ENCODE measurements at regions not wholly inside any gene's neighbourhood (a gene's known extent, or its start where the extent isn't known, plus 50 kb on each side); places are given as distances from the start of the nearest gene placed in this dataset.

DNA sequence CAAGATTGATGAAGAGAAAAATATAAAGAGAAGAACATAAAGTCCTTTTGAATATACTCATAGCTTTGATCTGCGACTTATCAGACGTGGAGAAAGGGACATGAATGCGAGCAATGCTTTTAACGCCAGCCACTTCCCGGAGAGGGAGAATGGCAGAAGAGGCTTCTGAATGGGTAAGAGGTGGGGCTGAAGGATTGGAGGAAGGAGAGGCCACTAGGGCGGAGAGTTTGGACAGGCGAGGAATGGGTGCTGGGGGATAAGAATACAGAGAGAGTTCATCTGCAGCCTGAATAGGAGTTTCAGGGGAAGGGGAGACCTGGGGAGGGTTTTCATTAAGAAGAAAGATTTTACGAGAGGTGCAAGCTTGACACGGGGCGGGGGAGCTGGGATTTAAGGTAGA, 2534.9 kb downstream of the PCDH7 start:
- Histone ChIP-seq H3K27ac (ENCODE audit: low read depth, low read length) (no peak overlapping the region), H3K4me1 (ENCODE audit: insufficient read depth, low read length) (no peaks in the 10 kb centered on the region), H3K9ac (ENCODE audit: low read length) (no peak overlapping the region), H3K4me3 (ENCODE audit: low read depth in 1 of 2, low read length in 2 of 2) (no peak overlapping the region), H3K36me3 (ENCODE audit: insufficient read depth, low read length) (no peaks in the 10 kb centered on the region), H3K9me3 (ENCODE audit: low read length) (no peaks in the 10 kb centered on the region), H3K27me3 (ENCODE audit: control insufficient read depth in 1 of 2, insufficient read depth in 2 of 2, low read length in 2 of 2) (no peaks in the 10 kb centered on the region)

GRCh38 chr4:33255507-33255906, 2535.3 kb downstream of the PCDH7 start:
- no peaks in the 10 kb centered on the region for H3K4me1 ChIP-seq (ENCODE audit: insufficient read depth, low read length)
- no peaks in the 10 kb centered on the region for H3K27me3 ChIP-seq (ENCODE audit: control insufficient read depth in 1 of 2, insufficient read depth in 2 of 2, low read length in 2 of 2)
- H3K36me3 ChIP-seq (ENCODE audit: insufficient read depth, low read length): no peaks in the 10 kb centered on the region
- no peaks in the 10 kb centered on the region for H3K9me3 ChIP-seq (ENCODE audit: low read length)
- no peak overlapping the region for H3K27ac ChIP-seq (ENCODE audit: low read depth, low read length)
- no peak overlapping the region for H3K9ac ChIP-seq (ENCODE audit: low read length)
- H3K4me3 ChIP-seq (ENCODE audit: low read depth in 1 of 2, low read length in 2 of 2): no peak overlapping the region

DNA sequence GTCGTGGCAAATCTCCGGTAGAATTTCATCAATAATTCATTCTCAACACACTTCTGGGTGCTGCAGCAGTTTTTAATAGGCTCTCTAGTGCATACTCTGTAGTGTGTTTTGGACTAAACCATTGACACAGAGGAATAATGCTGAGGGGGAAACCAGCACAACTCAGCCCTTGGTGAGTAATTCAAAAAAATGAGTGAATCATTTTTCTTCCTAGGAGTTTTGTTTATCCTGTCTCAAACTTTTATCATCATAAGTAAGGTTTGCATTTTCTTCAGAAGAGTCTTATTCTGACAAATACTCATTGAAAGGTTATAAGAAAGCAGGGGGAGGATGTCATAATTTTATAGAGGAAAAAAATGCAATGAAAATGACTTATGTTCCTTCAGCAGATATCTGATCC, 2542.7 kb downstream of the PCDH7 start:
- Histone ChIP-seq H3K4me1 (ENCODE audit: insufficient read depth, low read length) (no peaks in the 10 kb centered on the region), H3K9ac (ENCODE audit: low read length) (no peak overlapping the region), H3K4me3 (ENCODE audit: low read depth in 1 of 2, low read length in 2 of 2) (no peak overlapping the region), H3K27me3 (ENCODE audit: control insufficient read depth in 1 of 2, insufficient read depth in 2 of 2, low read length in 2 of 2) (no peaks in the 10 kb centered on the region), H3K9me3 (ENCODE audit: low read length) (no peaks in the 10 kb centered on the region), H3K27ac (ENCODE audit: low read depth, low read length) (no peak overlapping the region), H3K36me3 (ENCODE audit: insufficient read depth, low read length) (no peaks in the 10 kb centered on the region)

- H3K4me3 ChIP-seq (ENCODE audit: low read depth in 1 of 2, low read length in 2 of 2): no peak overlapping the region
- H3K27ac ChIP-seq (ENCODE audit: low read depth, low read length): no peak overlapping the region
- H3K9me3 ChIP-seq (ENCODE audit: low read length): no peaks in the 10 kb centered on the region
- no peaks in the 10 kb centered on the region for H3K4me1 ChIP-seq (ENCODE audit: insufficient read depth, low read length)
- no peak overlapping the region for H3K9ac ChIP-seq (ENCODE audit: low read length)
- no peaks in the 10 kb centered on the region for H3K36me3 ChIP-seq (ENCODE audit: insufficient read depth, low read length)
- no peaks in the 10 kb centered on the region for H3K27me3 ChIP-seq (ENCODE audit: control insufficient read depth in 1 of 2, insufficient read depth in 2 of 2, low read length in 2 of 2)
These were observed 2548.6 kb downstream of the PCDH7 start for GRCh38 chr4:33268776-33269175.

DNA sequence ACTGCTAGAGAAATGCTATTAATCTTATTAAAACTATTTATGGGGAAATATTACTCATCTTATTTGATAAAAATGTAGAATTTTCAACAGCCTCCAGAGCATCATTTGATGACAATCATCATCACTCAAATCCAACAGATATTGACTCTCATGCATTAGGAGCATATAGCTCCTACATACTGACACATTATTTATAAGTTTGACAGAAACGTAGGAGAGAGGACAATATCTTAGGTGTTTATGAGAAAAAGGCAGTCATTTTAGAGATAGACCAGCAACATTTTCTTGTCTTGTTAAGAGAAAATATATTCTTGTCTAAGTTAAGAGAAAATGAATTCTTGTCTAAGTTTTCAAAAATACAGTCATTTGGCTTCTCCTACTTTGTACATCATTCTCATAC, 2550.2 kb downstream of the PCDH7 start:
- no peaks in the 10 kb centered on the region for H3K36me3 ChIP-seq (ENCODE audit: insufficient read depth, low read length)
- no peaks in the 10 kb centered on the region for H3K4me1 ChIP-seq (ENCODE audit: insufficient read depth, low read length)
- H3K4me3 ChIP-seq (ENCODE audit: low read depth in 1 of 2, low read length in 2 of 2): no peak overlapping the region
- H3K27ac ChIP-seq (ENCODE audit: low read depth, low read length): no peak overlapping the region
- H3K27me3 ChIP-seq (ENCODE audit: control insufficient read depth in 1 of 2, insufficient read depth in 2 of 2, low read length in 2 of 2): no peaks in the 10 kb centered on the region
- H3K9me3 ChIP-seq (ENCODE audit: low read length): no peaks in the 10 kb centered on the region
- no peak overlapping the region for H3K9ac ChIP-seq (ENCODE audit: low read length)

GRCh38 chr4:33272722-33273121, 2552.6 kb downstream of the PCDH7 start:
- Histone ChIP-seq H3K27ac (ENCODE audit: low read depth, low read length) (no peak overlapping the region), H3K27me3 (ENCODE audit: control insufficient read depth in 1 of 2, insufficient read depth in 2 of 2, low read length in 2 of 2) (no peaks in the 10 kb centered on the region), H3K4me3 (ENCODE audit: low read depth in 1 of 2, low read length in 2 of 2) (no peak overlapping the region), H3K9me3 (ENCODE audit: low read length) (no peaks in the 10 kb centered on the region), H3K36me3 (ENCODE audit: insufficient read depth, low read length) (no peaks in the 10 kb centered on the region), H3K9ac (ENCODE audit: low read length) (no peak overlapping the region), H3K4me1 (ENCODE audit: insufficient read depth, low read length) (no peaks in the 10 kb centered on the region)

GRCh38 chr4:33283818-33284217, 2563.6 kb downstream of the PCDH7 start:
- Histone ChIP-seq H3K4me1 (ENCODE audit: insufficient read depth, low read length) (no peaks in the 10 kb centered on the region), H3K9ac (ENCODE audit: low read length) (no peak overlapping the region), H3K4me3 (ENCODE audit: low read depth in 1 of 2, low read length in 2 of 2) (no peak overlapping the region), H3K9me3 (ENCODE audit: low read length) (no peaks in the 10 kb centered on the region), H3K36me3 (ENCODE audit: insufficient read depth, low read length) (no peaks in the 10 kb centered on the region), H3K27ac (ENCODE audit: low read depth, low read length) (no peak overlapping the region), H3K27me3 (ENCODE audit: control insufficient read depth in 1 of 2, insufficient read depth in 2 of 2, low read length in 2 of 2) (no peaks in the 10 kb centered on the region)

GRCh38 chr4:33296876-33297455, 2576.8 kb downstream of the PCDH7 start:
- H3K36me3 ChIP-seq (ENCODE audit: insufficient read depth, low read length): no peaks in the 10 kb centered on the region
- no peak overlapping the region for H3K27ac ChIP-seq (ENCODE audit: low read depth, low read length)
- H3K4me1 ChIP-seq (ENCODE audit: insufficient read depth, low read length): no peaks in the 10 kb centered on the region
- no peaks in the 10 kb centered on the region for H3K9me3 ChIP-seq (ENCODE audit: low read length)
- H3K4me3 ChIP-seq (ENCODE audit: low read depth in 1 of 2, low read length in 2 of 2): no peak overlapping the region
- H3K9ac ChIP-seq (ENCODE audit: low read length): no peak overlapping the region
- H3K27me3 ChIP-seq (ENCODE audit: control insufficient read depth in 1 of 2, insufficient read depth in 2 of 2, low read length in 2 of 2): no peaks in the 10 kb centered on the region

DNA sequence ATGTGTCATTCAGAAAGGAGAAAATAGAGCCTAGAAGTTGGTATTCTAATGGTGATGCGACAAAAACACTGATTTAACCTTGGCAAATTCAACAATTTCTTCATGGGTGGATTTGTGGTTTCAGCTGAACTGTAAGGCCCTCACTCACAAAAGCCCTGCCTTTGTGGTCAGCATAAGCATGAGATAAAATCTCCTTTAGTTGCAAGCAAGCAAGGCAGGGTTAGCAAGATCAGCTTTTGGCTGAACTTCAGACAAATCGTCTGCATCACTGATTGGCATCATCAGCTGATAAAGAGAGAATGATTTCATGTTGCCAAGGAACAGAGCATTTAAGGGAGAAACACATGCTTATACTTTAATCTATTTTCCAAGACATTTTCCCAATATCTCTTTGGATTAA, 2582.2 kb downstream of the PCDH7 start:
- Histone ChIP-seq H3K9me3 (ENCODE audit: low read length) (no peaks in the 10 kb centered on the region), H3K36me3 (ENCODE audit: insufficient read depth, low read length) (no peaks in the 10 kb centered on the region), H3K27ac (ENCODE audit: low read depth, low read length) (no peak overlapping the region), H3K4me3 (ENCODE audit: low read depth in 1 of 2, low read length in 2 of 2) (no peak overlapping the region), H3K9ac (ENCODE audit: low read length) (no peak overlapping the region), H3K4me1 (ENCODE audit: insufficient read depth, low read length) (no peaks in the 10 kb centered on the region), H3K27me3 (ENCODE audit: control insufficient read depth in 1 of 2, insufficient read depth in 2 of 2, low read length in 2 of 2) (no peaks in the 10 kb centered on the region)

DNA sequence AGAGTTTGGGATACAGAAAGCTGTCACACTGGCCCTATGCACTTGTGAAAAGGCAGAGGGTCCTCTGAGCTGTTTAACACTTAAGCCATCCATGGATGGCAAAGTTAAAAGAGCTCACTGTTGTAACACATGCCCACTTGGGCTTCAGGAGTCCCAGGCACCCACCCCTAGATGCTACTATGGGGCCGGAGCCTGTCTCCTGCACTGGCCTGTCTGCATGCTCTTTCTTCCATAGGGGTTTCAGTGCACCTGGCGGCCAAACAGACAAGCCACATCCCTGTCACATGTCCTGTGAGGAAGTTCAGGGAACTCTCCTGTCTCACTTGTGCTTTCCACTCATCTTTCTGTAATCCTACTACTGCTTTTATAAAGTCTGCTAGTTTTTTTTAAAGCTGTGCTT, 2586.0 kb downstream of the PCDH7 start:
- Histone ChIP-seq H3K36me3 (ENCODE audit: insufficient read depth, low read length) (no peaks in the 10 kb centered on the region), H3K27me3 (ENCODE audit: control insufficient read depth in 1 of 2, insufficient read depth in 2 of 2, low read length in 2 of 2) (no peaks in the 10 kb centered on the region), H3K4me3 (ENCODE audit: low read depth in 1 of 2, low read length in 2 of 2) (no peak overlapping the region), H3K9ac (ENCODE audit: low read length) (no peak overlapping the region), H3K4me1 (ENCODE audit: insufficient read depth, low read length) (no peaks in the 10 kb centered on the region), H3K9me3 (ENCODE audit: low read length) (no peaks in the 10 kb centered on the region), H3K27ac (ENCODE audit: low read depth, low read length) (no peak overlapping the region)

DNA sequence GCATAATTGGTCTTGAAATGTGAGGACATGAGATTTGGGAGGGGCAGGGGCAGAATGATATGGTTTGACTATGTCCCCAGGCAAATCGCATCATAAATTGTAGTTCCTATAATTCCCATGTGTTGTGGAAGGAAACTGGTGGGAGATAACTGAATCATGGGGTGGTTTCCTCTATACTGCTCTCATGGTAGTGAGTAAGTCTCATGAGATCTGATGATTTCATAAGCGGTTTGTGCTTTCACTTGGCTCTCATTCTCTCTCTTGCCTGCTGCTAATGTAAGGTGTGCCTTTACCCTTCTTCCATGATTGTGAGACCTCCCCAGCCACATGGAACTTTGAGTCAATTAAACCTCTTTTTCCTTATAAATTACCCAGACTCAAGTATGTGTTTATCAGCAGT, 2595.9 kb downstream of the PCDH7 start:
- no peaks in the 10 kb centered on the region for H3K27me3 ChIP-seq (ENCODE audit: control insufficient read depth in 1 of 2, insufficient read depth in 2 of 2, low read length in 2 of 2)
- no peaks in the 10 kb centered on the region for H3K36me3 ChIP-seq (ENCODE audit: insufficient read depth, low read length)
- H3K4me1 ChIP-seq (ENCODE audit: insufficient read depth, low read length): no peaks in the 10 kb centered on the region
- H3K27ac ChIP-seq (ENCODE audit: low read depth, low read length): no peak overlapping the region
- no peak overlapping the region for H3K9ac ChIP-seq (ENCODE audit: low read length)
- H3K9me3 ChIP-seq (ENCODE audit: low read length): no peaks in the 10 kb centered on the region
- no peak overlapping the region for H3K4me3 ChIP-seq (ENCODE audit: low read depth in 1 of 2, low read length in 2 of 2)

DNA sequence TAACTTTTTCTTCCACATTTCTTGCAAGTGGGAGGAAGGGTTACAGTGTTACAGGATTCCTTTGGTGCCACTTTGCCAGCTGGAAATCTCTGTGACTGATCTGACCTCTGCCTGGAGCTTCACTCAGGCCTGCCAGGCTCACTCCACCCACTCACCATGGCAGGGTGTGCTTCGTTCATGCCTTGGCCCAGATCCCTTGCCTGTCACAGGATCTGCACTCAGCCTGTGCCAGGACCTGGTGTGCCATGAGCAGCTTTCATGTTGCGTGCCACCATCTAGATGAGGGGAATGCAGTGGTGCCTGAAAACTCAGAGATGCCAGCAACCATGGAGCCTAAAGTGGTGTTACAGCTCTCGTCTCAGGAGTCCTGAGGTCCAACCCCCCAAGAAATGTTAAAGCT, 2596.4 kb downstream of the PCDH7 start:
- H3K4me1 ChIP-seq (ENCODE audit: insufficient read depth, low read length): no peaks in the 10 kb centered on the region
- no peaks in the 10 kb centered on the region for H3K9me3 ChIP-seq (ENCODE audit: low read length)
- no peak overlapping the region for H3K4me3 ChIP-seq (ENCODE audit: low read depth in 1 of 2, low read length in 2 of 2)
- H3K36me3 ChIP-seq (ENCODE audit: insufficient read depth, low read length): no peaks in the 10 kb centered on the region
- no peaks in the 10 kb centered on the region for H3K27me3 ChIP-seq (ENCODE audit: control insufficient read depth in 1 of 2, insufficient read depth in 2 of 2, low read length in 2 of 2)
- no peak overlapping the region for H3K9ac ChIP-seq (ENCODE audit: low read length)
- H3K27ac ChIP-seq (ENCODE audit: low read depth, low read length): no peak overlapping the region
